Pancreas (tissue), 10 donors: ENCODE measurements at regions not wholly inside any gene's neighbourhood (a gene's known extent, or its start where the extent isn't known, plus 50 kb on each side); places are given as distances from the start of the nearest gene placed in this dataset.

Source experiments
- ATAC-seq, 4 donors: fragments of 200-7000 bp; cut with Tn5 transposase; one replicate each; pipeline versions ENCODE4 v1.8.0 to v1.9.1; 2020; ENCODE audit warnings: mild to moderate bottlenecking in 4 of 4, moderate library complexity in 4 of 4
- DNase-seq, 6 donors: peaks; one replicate each; pipeline ENCODE4 v3.0.0-alpha.2; 2020
- FAIRE-seq: peaks from 2 replicates; lab custom pipeline; 2012; peaks lifted over from hg19 to GRCh38; lab: Jason Lieb, UNC
- H3K27ac ChIP-seq, 4 donors: fragments of 200-600 bp; sonication (generic); 1 replicate in 3 of 4; 2 replicates in 1 of 4; pipeline versions ENCODE4 v1.5.0 to v1.8.0; 2020
- H3K27me3 ChIP-seq, 4 donors: fragments of 200-600 bp; one replicate each; pipeline ENCODE4 v1.8.0; 2021
- H3K36me3 ChIP-seq, 3 donors: fragments of 200-600 bp; sonication (generic) in 1 of 3; one replicate each; pipeline versions ENCODE4 v1.5.0 to v1.8.0; 2020 to 2021
- H3K4me1 ChIP-seq, 3 donors: fragments of 200-600 bp; one replicate each; pipeline ENCODE4 v1.8.0; 2021
- H3K4me3 ChIP-seq, 4 donors: fragments of 200-600 bp; sonication (generic) in 2 of 4; one replicate each; pipeline versions ENCODE4 v1.5.0 to v1.8.0; 2020 to 2021
- H3K9me3 ChIP-seq, 4 donors: fragments of 200-600 bp; one replicate each; pipeline ENCODE4 v1.8.0; 2021
- CTCF ChIP-seq, 4 donors: fragments of 200-600 bp; sonication (generic) in 3 of 4; IDR thresholded peaks; one replicate each; pipeline versions ENCODE4 v1.5.0 to v1.8.0; 2021; ENCODE audit warnings: antibody characterized with exemption in 4 of 4
- WGBS, 2 donors: extraction: QIAGEN DNeasy Blood & Tissue Kit; methylation state at CpG; one replicate each; pipeline ENCODE4 v1.1.7; 2013; 5-methylcytosine and 5-hydroxymethylcytosine counted together
- intact Hi-C, 3 donors: fragments of 100-400 bp; cut with DNase I; formaldehyde crosslinking; loops; one replicate each; pipeline versions ENCODE4 v1.11.1 to v1.14.2; 2022
- donor health status: healthy with polysubstance abuse.
- donor health status: DM: no; HTN: no; CAD: no; lungs with moderate emphysema.
- donor health status: DM: no; HTN: no; CAD: no.
- donor health status: control.
- donor health status: control.
- donor health status: Bipolar disorder and iron deficiency.
- donor health status: DM: yes; HTN: yes; CAD: no.
- donor health status: DM: no; HTN: no; CAD: no.
- donor health status: DM: no; HTN: no; CAD: no.
- donor health status: DM: yes; HTN: yes; CAD: no.

- DNase-seq = no peak
- no peak overlapping the region for H3K27ac ChIP-seq
These were observed 499.9 kb downstream of the VRK1 start for GRCh38 chr14:97297100-97297499.

DNA sequence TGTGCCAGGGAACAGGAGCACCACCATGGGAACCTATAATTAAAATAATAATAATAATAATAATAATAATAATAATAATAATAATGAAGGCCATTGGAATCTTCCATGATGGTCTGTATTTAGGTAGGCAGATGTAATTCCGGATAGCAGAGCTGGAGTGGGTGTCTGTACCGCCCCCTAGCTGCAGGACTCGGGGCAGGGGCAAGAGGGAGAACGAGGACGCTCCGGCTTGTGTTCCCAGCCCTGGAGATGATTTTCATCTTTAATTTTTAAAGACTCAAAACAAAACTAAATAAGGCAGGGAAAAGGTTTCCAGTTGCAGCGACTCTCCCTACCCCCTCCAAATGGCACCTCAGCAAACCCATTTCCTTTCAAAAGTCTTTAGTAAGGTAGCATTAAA, 501.1 kb downstream of the VRK1 start:
- H3K9me3 ChIP-seq = no peaks in the 10 kb centered on the region
- H3K27me3 ChIP-seq = peaks cover 0 to 36% (median 2%) of the 10 kb centered on the region in 4 donors
- TF ChIP-seq CTCF (IDR thresholded peaks at IDR 0.05) = no peak
- WGBS, 2 donors = 44 to 48% methylated on average over 7 of the region's 7 CpGs
- H3K4me3 ChIP-seq = no peak overlapping the region
- H3K27ac ChIP-seq = no peak overlapping the region
- intact Hi-C loops = no loop called here
- FAIRE-seq (no peak), ATAC-seq (no peak), DNase-seq (no peak)
- no peaks in the 10 kb centered on the region for H3K36me3 ChIP-seq
- no peaks in the 10 kb centered on the region for H3K4me1 ChIP-seq

More at GRCh38 chr14:97297100-97297499, 499.9 kb downstream of the VRK1 start:
- FAIRE-seq (no peak), ATAC-seq (no peak)
- no peak for TF ChIP-seq CTCF (IDR thresholded peaks at IDR 0.05)
- intact Hi-C loops = no loop called here
- Histone ChIP-seq H3K4me3 (no peak overlapping the region), H3K9me3 (no peaks in the 10 kb centered on the region), H3K36me3 (no peaks in the 10 kb centered on the region), H3K4me1 (no peaks in the 10 kb centered on the region), H3K27me3 (peaks cover 0 to 36% (median 2%) of the 10 kb centered on the region in 4 donors)
- 62 to 75% methylated on average over 10 of the region's 10 CpGs for WGBS, 2 donors

DNA sequence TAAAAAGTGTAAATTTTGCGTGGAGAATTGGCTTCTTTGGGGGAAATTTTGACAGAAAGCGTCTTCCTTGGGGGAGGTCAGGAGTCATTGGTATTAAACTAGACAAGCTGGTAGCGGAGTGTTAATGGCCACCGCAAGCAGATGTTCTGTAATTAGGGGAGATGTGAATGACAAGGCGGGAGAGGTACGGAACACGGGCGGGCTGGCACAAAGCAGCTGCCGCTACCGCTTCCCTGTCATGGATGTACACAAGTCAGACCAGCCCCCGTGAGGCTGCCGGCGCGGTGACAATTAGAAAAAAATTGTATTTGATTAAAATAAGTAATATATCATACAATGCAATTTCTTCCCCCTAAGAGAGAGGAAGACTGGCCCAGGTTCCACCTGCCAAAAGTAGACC, 501.6 kb downstream of the VRK1 start:
- Histone ChIP-seq H3K36me3 (no peaks in the 10 kb centered on the region), H3K27ac (no peak overlapping the region), H3K9me3 (no peaks in the 10 kb centered on the region), H3K27me3 (peaks cover 0 to 35% (median 2%) of the 10 kb centered on the region in 4 donors), H3K4me1 (no peaks in the 10 kb centered on the region), H3K4me3 (no peak overlapping the region)
- intact Hi-C loops = no loop called here
- WGBS, 2 donors = 66 to 80% methylated on average over 14 of the region's 14 CpGs
- TF ChIP-seq CTCF (IDR thresholded peaks at IDR 0.05) = no peak
- FAIRE-seq (no peak), ATAC-seq (no peak), DNase-seq (no peak)

GRCh38 chr14:97299661-97300060, 502.5 kb downstream of the VRK1 start:
- Histone ChIP-seq H3K27ac (no peak overlapping the region), H3K4me3 (no peak overlapping the region), H3K36me3 (no peaks in the 10 kb centered on the region), H3K27me3 (peaks cover 0 to 28% (median 2%) of the 10 kb centered on the region in 4 donors), H3K9me3 (no peaks in the 10 kb centered on the region), H3K4me1 (no peaks in the 10 kb centered on the region)
- no peak for ATAC-seq
- intact Hi-C loops = no loop called here
- no peak for FAIRE-seq
- no peak for DNase-seq
- TF ChIP-seq CTCF (IDR thresholded peaks at IDR 0.05) = no peak
- 35 to 50% methylated on average over 3 of the region's 3 CpGs for WGBS, 2 donors

DNA sequence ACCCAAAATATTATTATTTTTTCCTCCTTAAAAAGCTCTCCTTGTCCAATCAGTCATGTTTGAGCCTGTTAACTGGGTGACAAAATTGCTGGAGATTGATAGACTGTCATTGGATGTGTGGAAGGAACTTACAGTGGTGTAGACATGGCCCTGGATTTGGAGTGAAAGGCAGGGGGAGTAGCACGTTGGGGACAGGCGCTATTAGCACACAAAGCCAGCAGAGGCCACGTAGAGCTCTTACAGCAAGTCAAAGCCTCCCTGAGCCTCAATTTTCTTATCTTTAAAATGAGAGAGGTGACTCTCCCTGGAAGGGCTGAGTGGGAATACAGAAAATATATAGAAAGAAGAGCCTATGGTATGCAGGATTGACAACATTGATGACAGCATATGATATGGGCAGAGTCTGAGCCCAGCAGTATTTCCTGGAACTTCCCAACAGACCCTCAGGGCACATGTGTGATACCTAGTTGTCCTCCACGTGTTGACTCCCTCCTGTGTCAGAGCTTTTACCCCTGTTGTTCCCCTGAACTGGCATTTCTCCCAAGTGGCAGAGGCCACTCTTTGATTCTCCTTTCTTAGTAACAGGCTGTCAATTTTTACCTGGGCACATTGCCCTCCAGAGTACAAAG, 504.9 kb downstream of the VRK1 start:
- H3K9me3 ChIP-seq = no peaks in the 10 kb centered on the region
- H3K4me1 ChIP-seq = no peaks in the 10 kb centered on the region
- H3K36me3 ChIP-seq = no peaks in the 10 kb centered on the region
- no peak for ATAC-seq
- no peak for DNase-seq
- H3K4me3 ChIP-seq = no peak overlapping the region
- intact Hi-C loops = no loop called here
- WGBS, 2 donors = 45 to 49% methylated on average over 4 of the region's 4 CpGs
- no peak overlapping the region for H3K27ac ChIP-seq
- peaks cover 0 to 5% (median 1%) of the 10 kb centered on the region in 4 donors for H3K27me3 ChIP-seq
- no peak for TF ChIP-seq CTCF (IDR thresholded peaks at IDR 0.05)
- no peak for FAIRE-seq
